ENCODE measurements at regions not wholly inside any gene's neighbourhood (a gene's known extent, or its start where the extent isn't known, plus 50 kb on each side); places are given as distances from the start of the nearest gene placed in this dataset.

DNA sequence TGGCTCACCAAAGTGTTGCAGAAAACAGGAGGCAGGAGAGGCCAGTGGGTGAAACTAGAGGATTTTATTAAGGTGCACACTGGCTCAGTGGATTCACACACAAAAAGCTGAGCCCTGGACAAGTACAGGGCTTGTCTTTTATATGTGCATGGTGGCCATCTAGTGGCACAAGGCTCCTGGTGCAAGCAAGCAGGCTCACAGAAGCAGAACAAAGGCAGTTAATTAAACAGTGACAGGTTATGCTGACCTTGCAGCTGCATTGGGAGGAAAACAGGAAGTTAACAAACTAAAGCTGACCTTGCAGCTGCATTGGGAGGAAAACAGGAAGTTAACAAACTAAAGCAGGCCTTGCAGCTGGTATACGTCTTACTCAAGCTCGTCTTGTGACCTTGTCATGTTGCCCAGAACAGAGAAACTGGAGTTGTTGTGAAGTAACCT lies 65.3 kb upstream of the ZNF681 start:
- peak; percentile 91 for TF ChIP-seq CTCF (IDR thresholded peaks at IDR 0.05; ENCODE audit: low read depth, low read length, poor library complexity, severe bottlenecking)
- no peak for TF ChIP-seq EZH2phosphoT487 (IDR thresholded peaks at IDR 0.05; ENCODE audit: borderline replicate concordance, low read length)
- Histone ChIP-seq H3K9me2 (replicated peaks; ENCODE audit: control insufficient read depth, low read length) (no peaks in the 10 kb centered on the region), H3K4me1 (ENCODE audit: control insufficient read depth, low read length) (peaks cover 11% of the 10 kb centered on the region), H3K4me2 (ENCODE audit: low read length) (peak overlapping the region; percentile 44), H4K20me1 (ENCODE audit: control insufficient read depth, insufficient read depth, low read depth, low read length) (no peaks in the 10 kb centered on the region), H3K27me3 (ENCODE audit: control insufficient read depth, low read length) (no peaks in the 10 kb centered on the region), H3K79me2 (ENCODE audit: control insufficient read depth, low read length) (no peaks in the 10 kb centered on the region), H3K9me3 (ENCODE audit: control insufficient read depth, insufficient read depth, low read length) (peaks cover 50% of the 10 kb centered on the region), H3K27ac (ENCODE audit: low read depth, low read length) (peak overlapping the region; percentile 90), H3F3A (ENCODE audit: control insufficient read depth, insufficient read depth) (peaks cover 8% of the 10 kb centered on the region), H3K36me3 (ENCODE audit: control insufficient read depth, low read length) (peaks cover 5% of the 10 kb centered on the region; the same call in 1 of the 2 replicates), H3K4me3 (ENCODE audit: low read length) (peak overlapping the region; percentile 20; the same call in 1 of the 2 replicates)

DNA sequence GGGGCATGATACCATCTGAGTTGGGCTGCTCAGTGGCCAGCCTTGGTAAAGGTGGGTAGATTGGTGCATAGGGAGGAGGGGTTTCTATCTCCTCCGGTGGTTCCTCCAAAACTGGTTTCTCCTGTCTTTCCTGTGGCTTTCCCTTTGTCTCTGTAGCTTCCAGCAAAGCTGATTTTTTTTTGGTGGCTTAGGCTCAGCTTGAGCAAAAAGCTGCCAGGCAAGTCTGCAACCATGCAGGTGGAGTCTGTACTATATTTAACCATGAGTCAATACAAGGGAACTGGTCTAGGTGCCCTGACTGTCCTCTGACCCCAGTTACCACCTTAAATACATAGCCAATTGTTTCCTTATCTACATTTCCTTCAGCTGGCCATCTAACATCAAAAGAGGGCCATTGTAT lies 64.0 kb upstream of the ZNF681 start:
- no peaks in the 10 kb centered on the region for H3K79me2 ChIP-seq (ENCODE audit: control insufficient read depth, low read length)
- H3K4me3 ChIP-seq (ENCODE audit: low read length) = no peak overlapping the region
- H3K27ac ChIP-seq (ENCODE audit: low read depth, low read length) = no peak overlapping the region
- H3K9me3 ChIP-seq (ENCODE audit: control insufficient read depth, insufficient read depth, low read length) = peaks cover 54% of the 10 kb centered on the region
- TF ChIP-seq EZH2phosphoT487 (IDR thresholded peaks at IDR 0.05; ENCODE audit: borderline replicate concordance, low read length) (no peak), CTCF (IDR thresholded peaks at IDR 0.05; ENCODE audit: low read depth, low read length, poor library complexity, severe bottlenecking) (no peak)
- no peaks in the 10 kb centered on the region for H4K20me1 ChIP-seq (ENCODE audit: control insufficient read depth, insufficient read depth, low read depth, low read length)
- no peak overlapping the region for H3K4me2 ChIP-seq (ENCODE audit: low read length)
- peaks cover 12% of the 10 kb centered on the region for H3K4me1 ChIP-seq (ENCODE audit: control insufficient read depth, low read length)
- peaks cover 5% of the 10 kb centered on the region; the same call in 1 of the 2 replicates for H3K36me3 ChIP-seq (ENCODE audit: control insufficient read depth, low read length)
- H3K27me3 ChIP-seq (ENCODE audit: control insufficient read depth, low read length) = no peaks in the 10 kb centered on the region
- H3K9me2 ChIP-seq (replicated peaks; ENCODE audit: control insufficient read depth, low read length) = no peaks in the 10 kb centered on the region
- peaks cover 8% of the 10 kb centered on the region for H3F3A ChIP-seq (ENCODE audit: control insufficient read depth, insufficient read depth)

DNA sequence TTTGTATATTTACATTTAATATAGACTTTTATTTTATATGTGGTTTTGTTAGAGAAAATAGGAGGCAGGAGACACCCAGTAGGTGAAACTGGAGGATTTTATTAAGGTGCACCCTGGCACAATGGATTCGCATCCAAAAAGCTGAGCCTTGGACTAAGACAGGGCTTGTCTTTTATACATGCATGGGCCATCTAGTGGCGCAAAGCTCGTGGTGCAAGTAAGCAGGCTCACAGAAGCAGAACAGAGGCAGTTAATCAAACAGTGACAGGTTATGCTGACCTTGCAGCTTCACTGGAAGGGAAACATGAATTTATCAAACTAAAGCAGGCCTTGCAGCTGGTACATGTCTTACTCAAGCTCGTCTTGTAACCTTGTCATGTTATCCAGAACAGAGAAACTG lies 58.8 kb upstream of the ZNF681 start:
- H3F3A ChIP-seq (ENCODE audit: control insufficient read depth, insufficient read depth) = no peaks in the 10 kb centered on the region
- TF ChIP-seq CTCF (IDR thresholded peaks at IDR 0.05; ENCODE audit: low read depth, low read length, poor library complexity, severe bottlenecking) (peak; percentile 72), EZH2phosphoT487 (IDR thresholded peaks at IDR 0.05; ENCODE audit: borderline replicate concordance, low read length) (no peak)
- H3K4me1 ChIP-seq (ENCODE audit: control insufficient read depth, low read length) = peaks cover 3% of the 10 kb centered on the region
- H3K4me2 ChIP-seq (ENCODE audit: low read length) = no peak overlapping the region
- no peaks in the 10 kb centered on the region for H3K79me2 ChIP-seq (ENCODE audit: control insufficient read depth, low read length)
- H3K4me3 ChIP-seq (ENCODE audit: low read length) = no peak overlapping the region
- no peaks in the 10 kb centered on the region for H3K36me3 ChIP-seq (ENCODE audit: control insufficient read depth, low read length)
- peaks cover 34% of the 10 kb centered on the region for H3K9me3 ChIP-seq (ENCODE audit: control insufficient read depth, insufficient read depth, low read length)
- H3K27ac ChIP-seq (ENCODE audit: low read depth, low read length) = no peak overlapping the region
- no peaks in the 10 kb centered on the region for H3K9me2 ChIP-seq (replicated peaks; ENCODE audit: control insufficient read depth, low read length)
- H3K27me3 ChIP-seq (ENCODE audit: control insufficient read depth, low read length) = no peaks in the 10 kb centered on the region
- no peaks in the 10 kb centered on the region for H4K20me1 ChIP-seq (ENCODE audit: control insufficient read depth, insufficient read depth, low read depth, low read length)
